ENCODE measurements at regions not wholly inside any gene's neighbourhood (a gene's known extent, or its start where the extent isn't known, plus 50 kb on each side); places are given as distances from the start of the nearest gene placed in this dataset.

- no peak for TF ChIP-seq SUZ12 (IDR thresholded peaks at IDR 0.05; ENCODE audit: extremely low read depth, insufficient read depth, insufficient read length)
- no peak for TF ChIP-seq ZNF274 (IDR thresholded peaks at IDR 0.05; ENCODE audit: low read depth, low read length)
- no peak for TF ChIP-seq YY1 (IDR thresholded peaks at IDR 0.05; ENCODE audit: insufficient read depth, insufficient read length)
These were observed 105.8 kb upstream of the RIPOR2 start for GRCh38 chr6:25041485-25042035.
